ENCODE measurements at regions not wholly inside any gene's neighbourhood (a gene's known extent, or its start where the extent isn't known, plus 50 kb on each side); places are given as distances from the start of the nearest gene placed in this dataset.

DNA sequence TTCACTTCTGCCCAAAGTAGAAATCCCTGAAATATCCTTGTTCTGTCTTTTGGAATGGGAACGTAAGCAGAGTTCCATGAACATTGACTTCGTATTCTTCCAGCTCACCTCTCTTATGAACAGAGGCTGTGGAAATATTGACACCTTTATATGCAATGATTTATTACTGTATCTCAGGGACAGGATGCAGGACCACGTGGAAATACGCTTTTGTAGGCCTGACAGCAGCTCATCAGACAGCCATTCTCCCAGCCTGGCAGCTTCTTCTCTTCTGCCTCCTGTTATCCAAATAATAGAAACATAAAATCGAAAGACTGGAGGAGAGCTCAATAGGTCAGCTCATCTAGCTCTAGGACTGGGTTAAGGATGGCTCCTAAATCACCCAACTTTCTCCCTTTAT, 106.2 kb upstream of the DTNBP1 start:
- TF ChIP-seq, protein P1, sequence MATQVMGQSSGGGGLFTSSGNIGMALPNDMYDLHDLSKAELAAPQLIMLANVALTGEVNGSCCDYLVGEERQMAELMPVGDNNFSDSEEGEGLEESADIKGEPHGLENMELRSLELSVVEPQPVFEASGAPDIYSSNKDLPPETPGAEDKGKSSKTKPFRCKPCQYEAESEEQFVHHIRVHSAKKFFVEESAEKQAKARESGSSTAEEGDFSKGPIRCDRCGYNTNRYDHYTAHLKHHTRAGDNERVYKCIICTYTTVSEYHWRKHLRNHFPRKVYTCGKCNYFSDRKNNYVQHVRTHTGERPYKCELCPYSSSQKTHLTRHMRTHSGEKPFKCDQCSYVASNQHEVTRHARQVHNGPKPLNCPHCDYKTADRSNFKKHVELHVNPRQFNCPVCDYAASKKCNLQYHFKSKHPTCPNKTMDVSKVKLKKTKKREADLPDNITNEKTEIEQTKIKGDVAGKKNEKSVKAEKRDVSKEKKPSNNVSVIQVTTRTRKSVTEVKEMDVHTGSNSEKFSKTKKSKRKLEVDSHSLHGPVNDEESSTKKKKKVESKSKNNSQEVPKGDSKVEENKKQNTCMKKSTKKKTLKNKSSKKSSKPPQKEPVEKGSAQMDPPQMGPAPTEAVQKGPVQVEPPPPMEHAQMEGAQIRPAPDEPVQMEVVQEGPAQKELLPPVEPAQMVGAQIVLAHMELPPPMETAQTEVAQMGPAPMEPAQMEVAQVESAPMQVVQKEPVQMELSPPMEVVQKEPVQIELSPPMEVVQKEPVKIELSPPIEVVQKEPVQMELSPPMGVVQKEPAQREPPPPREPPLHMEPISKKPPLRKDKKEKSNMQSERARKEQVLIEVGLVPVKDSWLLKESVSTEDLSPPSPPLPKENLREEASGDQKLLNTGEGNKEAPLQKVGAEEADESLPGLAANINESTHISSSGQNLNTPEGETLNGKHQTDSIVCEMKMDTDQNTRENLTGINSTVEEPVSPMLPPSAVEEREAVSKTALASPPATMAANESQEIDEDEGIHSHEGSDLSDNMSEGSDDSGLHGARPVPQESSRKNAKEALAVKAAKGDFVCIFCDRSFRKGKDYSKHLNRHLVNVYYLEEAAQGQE (IDR thresholded peaks at IDR 0.05; ENCODE audit: unreplicated experiment), result no peak
- TF ChIP-seq, protein P2, sequence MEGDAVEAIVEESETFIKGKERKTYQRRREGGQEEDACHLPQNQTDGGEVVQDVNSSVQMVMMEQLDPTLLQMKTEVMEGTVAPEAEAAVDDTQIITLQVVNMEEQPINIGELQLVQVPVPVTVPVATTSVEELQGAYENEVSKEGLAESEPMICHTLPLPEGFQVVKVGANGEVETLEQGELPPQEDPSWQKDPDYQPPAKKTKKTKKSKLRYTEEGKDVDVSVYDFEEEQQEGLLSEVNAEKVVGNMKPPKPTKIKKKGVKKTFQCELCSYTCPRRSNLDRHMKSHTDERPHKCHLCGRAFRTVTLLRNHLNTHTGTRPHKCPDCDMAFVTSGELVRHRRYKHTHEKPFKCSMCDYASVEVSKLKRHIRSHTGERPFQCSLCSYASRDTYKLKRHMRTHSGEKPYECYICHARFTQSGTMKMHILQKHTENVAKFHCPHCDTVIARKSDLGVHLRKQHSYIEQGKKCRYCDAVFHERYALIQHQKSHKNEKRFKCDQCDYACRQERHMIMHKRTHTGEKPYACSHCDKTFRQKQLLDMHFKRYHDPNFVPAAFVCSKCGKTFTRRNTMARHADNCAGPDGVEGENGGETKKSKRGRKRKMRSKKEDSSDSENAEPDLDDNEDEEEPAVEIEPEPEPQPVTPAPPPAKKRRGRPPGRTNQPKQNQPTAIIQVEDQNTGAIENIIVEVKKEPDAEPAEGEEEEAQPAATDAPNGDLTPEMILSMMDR (conservative IDR thresholded peaks at IDR 0.05; ENCODE audit: low read depth in 2 of 2), result no peak
- TF ChIP-seq, protein P3, sequence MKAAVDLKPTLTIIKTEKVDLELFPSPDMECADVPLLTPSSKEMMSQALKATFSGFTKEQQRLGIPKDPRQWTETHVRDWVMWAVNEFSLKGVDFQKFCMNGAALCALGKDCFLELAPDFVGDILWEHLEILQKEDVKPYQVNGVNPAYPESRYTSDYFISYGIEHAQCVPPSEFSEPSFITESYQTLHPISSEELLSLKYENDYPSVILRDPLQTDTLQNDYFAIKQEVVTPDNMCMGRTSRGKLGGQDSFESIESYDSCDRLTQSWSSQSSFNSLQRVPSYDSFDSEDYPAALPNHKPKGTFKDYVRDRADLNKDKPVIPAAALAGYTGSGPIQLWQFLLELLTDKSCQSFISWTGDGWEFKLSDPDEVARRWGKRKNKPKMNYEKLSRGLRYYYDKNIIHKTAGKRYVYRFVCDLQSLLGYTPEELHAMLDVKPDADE (IDR thresholded peaks at IDR 0.05), result no peak
- TF ChIP-seq POLR2AphosphoS5 (IDR thresholded peaks at IDR 0.05; ENCODE audit: low read depth) (no peak), EZH2 (IDR thresholded peaks at IDR 0.05; ENCODE audit: low read depth, unreplicated experiment) (no peak), EZH2phosphoT487 (IDR thresholded peaks at IDR 0.05; ENCODE audit: unreplicated experiment) (no peak), CREB1 (CRISPR knock-in tag; IDR thresholded peaks at IDR 0.05; ENCODE audit: low read depth) (no peak), ZNF331 (CRISPR knock-in tag; IDR thresholded peaks at IDR 0.05; ENCODE audit: low read depth) (no peak), NANOG (IDR thresholded peaks at IDR 0.05; ENCODE audit: borderline replicate concordance) (no peak), JUNB (IDR thresholded peaks at IDR 0.05; ENCODE audit: unreplicated experiment) (no peak), STAT1 (IDR thresholded peaks at IDR 0.05; ENCODE audit: unreplicated experiment) (no peak), ZNF114 (CRISPR knock-in tag; IDR thresholded peaks at IDR 0.05) (no peak)
- TF ChIP-seq, protein P4, sequence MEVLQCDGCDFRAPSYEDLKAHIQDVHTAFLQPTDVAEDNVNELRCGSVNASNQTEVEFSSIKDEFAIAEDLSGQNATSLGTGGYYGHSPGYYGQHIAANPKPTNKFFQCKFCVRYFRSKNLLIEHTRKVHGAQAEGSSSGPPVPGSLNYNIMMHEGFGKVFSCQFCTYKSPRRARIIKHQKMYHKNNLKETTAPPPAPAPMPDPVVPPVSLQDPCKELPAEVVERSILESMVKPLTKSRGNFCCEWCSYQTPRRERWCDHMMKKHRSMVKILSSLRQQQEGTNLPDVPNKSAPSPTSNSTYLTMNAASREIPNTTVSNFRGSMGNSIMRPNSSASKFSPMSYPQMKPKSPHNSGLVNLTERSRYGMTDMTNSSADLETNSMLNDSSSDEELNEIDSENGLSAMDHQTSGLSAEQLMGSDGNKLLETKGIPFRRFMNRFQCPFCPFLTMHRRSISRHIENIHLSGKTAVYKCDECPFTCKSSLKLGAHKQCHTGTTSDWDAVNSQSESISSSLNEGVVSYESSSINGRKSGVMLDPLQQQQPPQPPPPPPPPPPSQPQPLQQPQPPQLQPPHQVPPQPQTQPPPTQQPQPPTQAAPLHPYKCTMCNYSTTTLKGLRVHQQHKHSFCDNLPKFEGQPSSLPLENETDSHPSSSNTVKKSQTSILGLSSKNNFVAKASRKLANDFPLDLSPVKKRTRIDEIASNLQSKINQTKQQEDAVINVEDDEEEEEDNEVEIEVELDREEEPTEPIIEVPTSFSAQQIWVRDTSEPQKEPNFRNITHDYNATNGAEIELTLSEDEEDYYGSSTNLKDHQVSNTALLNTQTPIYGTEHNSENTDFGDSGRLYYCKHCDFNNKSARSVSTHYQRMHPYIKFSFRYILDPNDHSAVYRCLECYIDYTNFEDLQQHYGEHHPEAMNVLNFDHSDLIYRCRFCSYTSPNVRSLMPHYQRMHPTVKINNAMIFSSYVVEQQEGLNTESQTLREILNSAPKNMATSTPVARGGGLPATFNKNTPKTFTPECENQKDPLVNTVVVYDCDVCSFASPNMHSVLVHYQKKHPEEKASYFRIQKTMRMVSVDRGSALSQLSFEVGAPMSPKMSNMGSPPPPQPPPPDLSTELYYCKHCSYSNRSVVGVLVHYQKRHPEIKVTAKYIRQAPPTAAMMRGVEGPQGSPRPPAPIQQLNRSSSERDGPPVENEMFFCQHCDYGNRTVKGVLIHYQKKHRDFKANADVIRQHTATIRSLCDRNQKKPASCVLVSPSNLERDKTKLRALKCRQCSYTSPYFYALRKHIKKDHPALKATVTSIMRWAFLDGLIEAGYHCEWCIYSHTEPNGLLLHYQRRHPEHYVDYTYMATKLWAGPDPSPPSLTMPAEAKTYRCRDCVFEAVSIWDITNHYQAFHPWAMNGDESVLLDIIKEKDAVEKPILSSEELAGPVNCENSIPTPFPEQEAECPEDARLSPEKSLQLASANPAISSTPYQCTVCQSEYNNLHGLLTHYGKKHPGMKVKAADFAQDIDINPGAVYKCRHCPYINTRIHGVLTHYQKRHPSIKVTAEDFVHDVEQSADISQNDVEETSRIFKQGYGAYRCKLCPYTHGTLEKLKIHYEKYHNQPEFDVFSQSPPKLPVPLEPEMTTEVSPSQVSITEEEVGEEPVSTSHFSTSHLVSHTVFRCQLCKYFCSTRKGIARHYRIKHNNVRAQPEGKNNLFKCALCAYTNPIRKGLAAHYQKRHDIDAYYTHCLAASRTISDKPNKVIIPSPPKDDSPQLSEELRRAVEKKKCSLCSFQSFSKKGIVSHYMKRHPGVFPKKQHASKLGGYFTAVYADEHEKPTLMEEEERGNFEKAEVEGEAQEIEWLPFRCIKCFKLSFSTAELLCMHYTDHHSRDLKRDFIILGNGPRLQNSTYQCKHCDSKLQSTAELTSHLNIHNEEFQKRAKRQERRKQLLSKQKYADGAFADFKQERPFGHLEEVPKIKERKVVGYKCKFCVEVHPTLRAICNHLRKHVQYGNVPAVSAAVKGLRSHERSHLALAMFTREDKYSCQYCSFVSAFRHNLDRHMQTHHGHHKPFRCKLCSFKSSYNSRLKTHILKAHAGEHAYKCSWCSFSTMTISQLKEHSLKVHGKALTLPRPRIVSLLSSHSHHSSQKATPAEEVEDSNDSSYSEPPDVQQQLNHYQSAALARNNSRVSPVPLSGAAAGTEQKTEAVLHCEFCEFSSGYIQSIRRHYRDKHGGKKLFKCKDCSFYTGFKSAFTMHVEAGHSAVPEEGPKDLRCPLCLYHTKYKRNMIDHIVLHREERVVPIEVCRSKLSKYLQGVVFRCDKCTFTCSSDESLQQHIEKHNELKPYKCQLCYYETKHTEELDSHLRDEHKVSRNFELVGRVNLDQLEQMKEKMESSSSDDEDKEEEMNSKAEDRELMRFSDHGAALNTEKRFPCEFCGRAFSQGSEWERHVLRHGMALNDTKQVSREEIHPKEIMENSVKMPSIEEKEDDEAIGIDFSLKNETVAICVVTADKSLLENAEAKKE (CRISPR knock-in tag; IDR thresholded peaks at IDR 0.05), result no peak
